HCT116 (cell line): ENCODE measurements at regions not wholly inside any gene's neighbourhood (a gene's known extent, or its start where the extent isn't known, plus 50 kb on each side); places are given as distances from the start of the nearest gene placed in this dataset.

ENCODE experiments used
- CTCF ChIP-seq, 3 experiments: fragments of 200-600 bp in 1 of 3; sonication (generic) in 1 of 3; IDR thresholded peaks in 2 of 3; conservative IDR thresholded peaks in 1 of 3; 2 replicates each; pipeline ENCODE4 v1.5.1; 2012 to 2017; ENCODE audit warnings: low read depth in 2 of 3, low read length in 2 of 3, antibody characterized with exemption in 1 of 3, borderline replicate concordance in 1 of 3, control low read depth in 1 of 3, mild to moderate bottlenecking in 1 of 3, mixed read lengths in 1 of 3, mixed run types in 1 of 3, moderate library complexity in 1 of 3; ENCODE audit not compliant: insufficient read depth in 1 of 3
- POLR2A ChIP-seq: IDR thresholded peaks from 2 replicates; pipeline ENCODE4 v1.7.0; 2011; ENCODE audit warnings: borderline replicate concordance; ENCODE audit not compliant: insufficient read depth, insufficient read length; ENCODE audit errors: extremely low read depth
- TCF7L2 ChIP-seq: IDR thresholded peaks from 2 replicates; pipeline ENCODE4 v1.7.0; 2011; ENCODE audit warnings: borderline replicate concordance, inconsistent platforms; ENCODE audit not compliant: insufficient read depth, insufficient read length; ENCODE audit errors: extremely low read depth

- TF ChIP-seq POLR2A (no peak), TCF7L2 (no peak), CTCF (IDR thresholded peaks at IDR 0.05 in 2 of 3, conservative IDR thresholded peaks at IDR 0.05 in 1 of 3; ENCODE audit: borderline replicate concordance in 1 of 3, insufficient read depth in 1 of 3, low read depth in 2 of 3, low read length in 2 of 3) (no peak)
Observed at GRCh38 chr5:57721226-57721625, 238.6 kb upstream of the ACTBL2 start.
